Ovary (tissue), 7 donors: ENCODE measurements at regions not wholly inside any gene's neighbourhood (a gene's known extent, or its start where the extent isn't known, plus 50 kb on each side); places are given as distances from the start of the nearest gene placed in this dataset.

Experiments
- DNase-seq, 5 donors: peaks; one replicate each; pipeline ENCODE4 v3.0.0-alpha.2; 2019 to 2020
- H3K27ac ChIP-seq, 2 donors: fragments of 200-600 bp; one replicate each; pipeline versions ENCODE4 v1.5.1 to v1.8.0; 2019 to 2022
- H3K27me3 ChIP-seq: fragments of 200-600 bp; one replicate; pipeline ENCODE4 v1.8.0; 2022
- H3K36me3 ChIP-seq: fragments of 200-600 bp; sonication (generic); one replicate; pipeline ENCODE4 v1.5.1; 2019
- H3K4me1 ChIP-seq: one replicate; pipeline ENCODE4 v1.8.1; 2013; ENCODE audit warnings: mild to moderate bottlenecking, moderate library complexity; ENCODE audit not compliant: insufficient read depth
- H3K4me3 ChIP-seq: fragments of 200-600 bp; sonication (generic); one replicate; pipeline ENCODE4 v1.5.1; 2017
- H3K9me3 ChIP-seq, 2 donors: fragments of 200-600 bp in 1 of 2; sonication (generic) in 1 of 2; one replicate each; pipeline versions ENCODE4 v1.5.1 to v1.8.1; 2013 to 2019; ENCODE audit warnings: mild to moderate bottlenecking in 1 of 2, moderate library complexity in 1 of 2
- EP300 ChIP-seq: sonication (generic); formaldehyde crosslinking; IDR thresholded peaks from one replicate; pipeline ENCODE4 v1.6.1; 2017; ENCODE audit warnings: antibody characterized with exemption
- POLR2A ChIP-seq: fragments of 450-650 bp; IDR thresholded peaks from one replicate; pipeline ENCODE4 v1.6.1; 2017; ENCODE audit warnings: antibody characterized with exemption, mild to moderate bottlenecking, moderate library complexity
- WGBS, 3 donors: extraction: QIAGEN DNeasy Blood & Tissue Kit in 1 of 3; methylation state at CpG; one replicate each; pipeline versions ENCODE4 v1.1.5 to v1.1.7; 2013 to 2017; 5-methylcytosine and 5-hydroxymethylcytosine counted together
- intact Hi-C, 4 donors: fragments of 100-400 bp; cut with DNase I; formaldehyde crosslinking; loops; one replicate each; pipeline versions ENCODE4 v1.11.0 to v1.15.1; 2022 to 2023
- TF ChIP-seq, protein P1 (sequence below), 3 donors: fragments of 450-650 bp in 2 of 3; fragments of 200-600 bp in 1 of 3; IDR thresholded peaks; one replicate each; pipeline versions ENCODE4 v1.5.1 to v1.8.0; 2016 to 2022; ENCODE audit warnings: antibody characterized with exemption in 3 of 3, mild to moderate bottlenecking in 1 of 3
- donor health status: DM: no; HTN: no; CAD: no; lungs with moderate emphysema.
- donor health status: DM: no; HTN: no; CAD: no.
- donor health status: Bipolar disorder and iron deficiency.
- donor health status: DM: no; HTN: no; CAD: no.
- donor health status: DM: yes; HTN: yes; CAD: no.

DNA sequence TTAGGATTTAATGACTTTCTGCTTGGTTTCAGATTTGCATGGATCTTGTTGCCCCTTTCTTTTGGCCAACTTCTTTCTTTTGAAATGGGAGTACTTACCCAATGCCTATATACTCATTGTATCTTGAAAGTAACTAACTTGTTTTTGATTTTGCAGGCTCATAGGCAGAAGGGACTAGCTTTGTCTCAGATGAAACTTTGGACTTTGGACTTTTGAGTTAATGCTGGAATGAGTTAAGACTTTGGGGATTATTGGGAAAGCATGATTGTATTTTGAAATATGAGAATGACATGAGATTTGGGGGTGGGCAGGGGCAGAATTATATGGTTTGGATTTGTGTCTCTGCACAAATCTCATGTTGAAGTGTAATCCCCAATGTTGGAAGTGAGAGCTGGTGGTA, 657.1 kb downstream of the TMTC2 start:
- intact Hi-C loops: no loop called here
- Histone ChIP-seq H3K27me3 (no peaks in the 10 kb centered on the region), H3K27ac (no peak overlapping the region), H3K4me1 (no peaks in the 10 kb centered on the region), H3K4me3 (no peak overlapping the region), H3K36me3 (no peaks in the 10 kb centered on the region), H3K9me3 (no peaks in the 10 kb centered on the region)
- TF ChIP-seq EP300: no peak
- no peak for TF ChIP-seq POLR2A
- TF ChIP-seq, protein P1, sequence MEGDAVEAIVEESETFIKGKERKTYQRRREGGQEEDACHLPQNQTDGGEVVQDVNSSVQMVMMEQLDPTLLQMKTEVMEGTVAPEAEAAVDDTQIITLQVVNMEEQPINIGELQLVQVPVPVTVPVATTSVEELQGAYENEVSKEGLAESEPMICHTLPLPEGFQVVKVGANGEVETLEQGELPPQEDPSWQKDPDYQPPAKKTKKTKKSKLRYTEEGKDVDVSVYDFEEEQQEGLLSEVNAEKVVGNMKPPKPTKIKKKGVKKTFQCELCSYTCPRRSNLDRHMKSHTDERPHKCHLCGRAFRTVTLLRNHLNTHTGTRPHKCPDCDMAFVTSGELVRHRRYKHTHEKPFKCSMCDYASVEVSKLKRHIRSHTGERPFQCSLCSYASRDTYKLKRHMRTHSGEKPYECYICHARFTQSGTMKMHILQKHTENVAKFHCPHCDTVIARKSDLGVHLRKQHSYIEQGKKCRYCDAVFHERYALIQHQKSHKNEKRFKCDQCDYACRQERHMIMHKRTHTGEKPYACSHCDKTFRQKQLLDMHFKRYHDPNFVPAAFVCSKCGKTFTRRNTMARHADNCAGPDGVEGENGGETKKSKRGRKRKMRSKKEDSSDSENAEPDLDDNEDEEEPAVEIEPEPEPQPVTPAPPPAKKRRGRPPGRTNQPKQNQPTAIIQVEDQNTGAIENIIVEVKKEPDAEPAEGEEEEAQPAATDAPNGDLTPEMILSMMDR (IDR thresholded peaks at IDR 0.05): no peak
- no peak for DNase-seq

DNA sequence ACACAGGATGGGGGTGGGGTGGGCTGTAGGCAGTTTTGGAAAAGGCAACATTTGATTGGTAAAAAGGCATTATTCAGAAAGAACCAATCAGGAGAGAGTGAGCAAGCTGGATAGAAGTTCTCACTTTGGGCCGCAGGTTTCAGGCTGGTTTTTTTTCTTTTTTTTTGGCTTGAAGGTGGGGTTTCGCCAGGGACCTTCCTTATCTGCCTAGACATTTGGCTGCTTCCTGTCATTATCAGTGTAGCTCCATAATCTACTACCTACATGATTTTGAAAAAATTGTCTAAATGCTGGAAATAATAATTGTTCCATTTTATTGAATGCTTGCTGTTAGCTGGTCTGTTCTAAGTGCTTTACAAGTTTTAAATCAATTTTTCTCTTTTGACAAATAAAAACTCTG, 649.0 kb downstream of the TMTC2 start:
- 76 to 80% (median 76%) methylated on average over 2 of the region's 2 CpGs for WGBS, 3 donors
- H3K9me3 ChIP-seq: no peaks in the 10 kb centered on the region

DNA sequence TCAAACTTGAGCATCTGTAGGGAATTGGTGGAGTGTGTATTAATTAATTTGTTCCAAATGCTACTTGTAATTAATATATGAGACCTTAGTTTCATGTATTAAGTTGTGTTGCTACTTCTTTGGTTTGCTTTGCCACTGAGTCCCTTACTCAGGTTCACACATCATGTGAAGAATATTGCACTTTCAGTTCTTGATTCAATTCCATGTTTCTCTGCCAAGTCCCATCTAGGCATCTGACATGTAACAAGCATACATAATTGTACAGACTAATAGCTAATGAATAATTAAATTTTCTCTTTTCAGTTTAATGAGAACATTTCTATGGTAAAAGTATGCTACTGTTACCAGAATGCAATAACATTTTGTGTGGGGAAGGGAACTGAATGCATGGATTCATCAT, 640.0 kb downstream of the TMTC2 start:
- Histone ChIP-seq H3K36me3 (no peaks in the 10 kb centered on the region), H3K27me3 (no peaks in the 10 kb centered on the region), H3K27ac (no peak overlapping the region), H3K9me3 (no peaks in the 10 kb centered on the region), H3K4me3 (no peak overlapping the region), H3K4me1 (no peaks in the 10 kb centered on the region)
- DNase-seq: no peak
- intact Hi-C loops: no loop called here
- TF ChIP-seq EP300: no peak
- TF ChIP-seq POLR2A: no peak
- TF ChIP-seq, protein P1 (IDR thresholded peaks at IDR 0.05): no peak

More for the DNA sequence above, 649.0 kb downstream of the TMTC2 start:
- H3K4me1 ChIP-seq: no peaks in the 10 kb centered on the region
- H3K27ac ChIP-seq: no peak overlapping the region
- intact Hi-C loops: no loop called here
- DNase-seq: no peak
- H3K27me3 ChIP-seq: no peaks in the 10 kb centered on the region
- TF ChIP-seq POLR2A (no peak), EP300 (no peak)
- TF ChIP-seq, protein P1 (IDR thresholded peaks at IDR 0.05): no peak
- H3K4me3 ChIP-seq: no peak overlapping the region
- H3K36me3 ChIP-seq: no peaks in the 10 kb centered on the region

DNA sequence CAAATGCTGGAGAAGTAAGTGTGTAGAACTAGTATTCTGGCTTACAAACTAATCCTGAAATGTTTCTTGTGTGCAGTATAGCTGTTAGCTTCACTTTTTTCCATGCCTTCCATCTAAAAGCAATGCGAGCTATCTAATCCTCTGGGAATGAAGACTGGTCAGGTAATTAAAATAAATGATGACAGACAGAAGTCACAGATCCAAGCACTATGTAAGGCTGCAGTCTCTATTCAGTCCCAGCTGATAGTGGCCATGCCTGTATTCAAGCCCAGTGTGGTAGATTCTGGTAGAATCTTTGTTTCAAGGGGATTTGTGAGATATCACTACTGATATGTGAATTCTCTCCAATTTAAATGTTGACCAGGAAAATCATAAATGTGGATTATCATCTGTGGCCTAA, 637.2 kb downstream of the TMTC2 start:
- no peaks in the 10 kb centered on the region for H3K27me3 ChIP-seq
- H3K4me3 ChIP-seq: no peak overlapping the region
- intact Hi-C loops: no loop called here
- no peaks in the 10 kb centered on the region for H3K36me3 ChIP-seq
- WGBS, 3 donors: 44 to 100% (median 47%) methylated on average over 1 of the region's 1 CpG
- no peaks in the 10 kb centered on the region for H3K4me1 ChIP-seq
- no peaks in the 10 kb centered on the region for H3K9me3 ChIP-seq
- DNase-seq: no peak
- H3K27ac ChIP-seq: no peak overlapping the region
- TF ChIP-seq EP300: no peak
- TF ChIP-seq POLR2A: no peak
- TF ChIP-seq, protein P1 (IDR thresholded peaks at IDR 0.05): no peak

DNA sequence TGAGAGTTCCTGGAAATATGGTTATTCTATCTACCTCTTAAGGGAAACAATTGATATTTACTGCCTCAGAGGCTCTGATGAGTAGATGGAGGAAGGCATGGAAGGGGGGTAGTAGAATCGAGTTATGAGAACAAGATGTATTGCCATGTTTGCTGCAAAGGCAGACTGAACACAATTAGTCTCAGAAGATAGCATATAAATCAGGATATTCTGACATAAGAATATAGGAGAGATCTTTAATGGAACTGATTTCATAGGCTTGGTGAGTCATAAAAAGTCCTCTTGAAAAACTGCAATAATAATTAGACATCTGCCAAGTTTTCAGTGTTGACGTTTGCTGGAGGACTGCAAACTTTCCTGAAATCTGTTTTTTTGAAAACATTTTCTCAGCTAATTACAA, 636.1 kb downstream of the TMTC2 start:
- Histone ChIP-seq H3K27me3 (no peaks in the 10 kb centered on the region), H3K4me3 (no peak overlapping the region), H3K9me3 (no peaks in the 10 kb centered on the region), H3K27ac (no peak overlapping the region), H3K36me3 (no peaks in the 10 kb centered on the region), H3K4me1 (no peaks in the 10 kb centered on the region)
- no peak for DNase-seq
- WGBS, 3 donors: 8 to 15% (median 11%) methylated on average over 2 of the region's 2 CpGs
- TF ChIP-seq EP300 (no peak), POLR2A (no peak)
- TF ChIP-seq, protein P1 (IDR thresholded peaks at IDR 0.05): no peak
- intact Hi-C loops: no loop called here
